WI38 (cell line): ENCODE measurements at regions not wholly inside any gene's neighbourhood (a gene's known extent, or its start where the extent isn't known, plus 50 kb on each side); places are given as distances from the start of the nearest gene placed in this dataset.

ENCODE experiments used
- H3K4me3 ChIP-seq: 2 replicates; pipeline ENCODE4 v1.5.1; 2011; ENCODE audit warnings: low read depth, mild to moderate bottlenecking, control low read depth, low read length
- CTCF ChIP-seq: IDR thresholded peaks from 2 replicates; pipeline ENCODE4 v1.5.1; 2012; ENCODE audit warnings: low read depth, mild to moderate bottlenecking, control low read depth, low read length

- no peak overlapping the region for H3K4me3 ChIP-seq
- no peak for TF ChIP-seq CTCF
Measured at GRCh38 chr5:18675041-18675440, 1040.8 kb downstream of the TAF11L14 start.

GRCh38 chr5:18686253-18686652 is 1052.0 kb downstream of the TAF11L14 start:
- H3K4me3 ChIP-seq = no peak overlapping the region
- TF ChIP-seq CTCF = no peak

- no peak overlapping the region for H3K4me3 ChIP-seq
- no peak for TF ChIP-seq CTCF
Measured at GRCh38 chr5:18687429-18687828, 1053.2 kb downstream of the TAF11L14 start.

DNA sequence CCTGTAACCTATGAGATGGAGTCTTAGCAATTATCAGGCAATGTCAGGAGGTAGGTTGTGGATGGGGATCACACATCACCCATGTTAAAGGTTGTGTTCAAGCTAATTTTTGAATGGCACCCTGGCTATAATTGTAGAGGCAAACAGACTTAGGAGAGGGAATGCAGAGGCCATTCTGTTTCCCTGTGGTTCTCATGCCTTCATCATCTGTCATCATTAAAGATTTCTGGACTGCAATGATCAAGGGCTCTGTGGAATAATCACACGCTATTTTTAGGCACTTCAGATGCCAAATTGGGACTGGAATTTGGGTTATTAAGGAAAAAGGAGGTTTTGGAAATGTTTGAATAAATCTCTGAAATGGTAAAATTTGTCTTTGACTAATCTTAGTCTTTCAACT is 1065.4 kb downstream of the TAF11L14 start:
- no peak overlapping the region for H3K4me3 ChIP-seq
- no peak for TF ChIP-seq CTCF

- no peak for TF ChIP-seq CTCF
- H3K4me3 ChIP-seq = no peak overlapping the region
Measured at GRCh38 chr5:18702821-18703220, 1068.6 kb downstream of the TAF11L14 start.

- H3K4me3 ChIP-seq = no peak overlapping the region
- no peak for TF ChIP-seq CTCF
Measured at GRCh38 chr5:18712936-18713485, 1078.8 kb downstream of the TAF11L14 start.

GRCh38 chr5:18720002-18720401 is 1085.7 kb downstream of the TAF11L14 start:
- no peak for TF ChIP-seq CTCF
- no peak overlapping the region for H3K4me3 ChIP-seq
